B cell (primary cell): ENCODE measurements at regions not wholly inside any gene's neighbourhood (a gene's known extent, or its start where the extent isn't known, plus 50 kb on each side); places are given as distances from the start of the nearest gene placed in this dataset.

Experiments
- ATAC-seq: fragments of 200-7000 bp; cut with Tn5 transposase; one replicate; pipeline ENCODE4 v1.10.0; 2021; ENCODE audit warnings: low read depth, mild to moderate bottlenecking, moderate number of reproducible peaks, moderate library complexity
- CTCF ChIA-PET: fragments of 350-600 bp; sonication (Branson Sonifier 250); formaldehyde crosslinking; loops from one replicate; lab custom pipeline; 2021; ENCODE audit warnings: antibody characterized with exemption, inconsistent platforms; lab: Charles Lee
- POLR2A ChIA-PET: fragments of 350-600 bp; sonication (Branson Sonifier 250); formaldehyde crosslinking; loops from one replicate; lab custom pipeline; 2021; ENCODE audit warnings: antibody characterized with exemption; lab: Charles Lee
- DNase-seq: peaks from one replicate; pipeline ENCODE4 v3.0.0; 2013
- H2AFZ ChIP-seq: 2 replicates; pipeline ENCODE4 v1.6.1; 2012; ENCODE audit warnings: mild to moderate bottlenecking, low read depth, low read length; ENCODE audit not compliant: insufficient read depth, poor library complexity, severe bottlenecking
- H3K27ac ChIP-seq, 2 donors: 1 replicate in 1 of 2; 2 replicates in 1 of 2; pipeline ENCODE4 v1.5.1; 2012 to 2013; ENCODE audit warnings: low read length in 2 of 2, mild to moderate bottlenecking in 2 of 2, moderate library complexity in 1 of 2
- H3K27me3 ChIP-seq, 4 experiments: fragments of 200-600 bp in 1 of 4; sonication (generic) in 1 of 4; replicated peaks in 1 of 4; 1 replicate in 2 of 4; 2 replicates in 2 of 4; pipeline versions ENCODE4 v1.6.1 to v1.7.0; 2013 to 2016; ENCODE audit warnings: low read length in 3 of 4, mild to moderate bottlenecking in 2 of 4, mixed read lengths in 1 of 4, moderate library complexity in 1 of 4; ENCODE audit not compliant: insufficient read depth in 4 of 4, control insufficient read depth in 3 of 4; ENCODE audit errors: control extremely low read depth in 1 of 4
- H3K36me3 ChIP-seq, 2 experiments: replicated peaks in 1 of 2; 1 replicate in 1 of 2; 2 replicates in 1 of 2; pipeline versions ENCODE4 v1.6.1 to v1.7.1; 2013; ENCODE audit warnings: low read length in 1 of 2; ENCODE audit not compliant: insufficient read depth in 2 of 2, control insufficient read depth in 1 of 2; ENCODE audit errors: control extremely low read depth in 1 of 2, extremely low read depth in 1 of 2
- H3K4me1 ChIP-seq, 2 donors: fragments of 200-600 bp in 1 of 2; sonication (generic) in 1 of 2; 1 replicate in 1 of 2; 2 replicates in 1 of 2; pipeline versions ENCODE4 v1.5.1 to v1.6.1; 2013 to 2017; ENCODE audit warnings: low read length in 2 of 2; ENCODE audit not compliant: control insufficient read depth in 2 of 2, insufficient read depth in 2 of 2
- H3K4me2 ChIP-seq: replicated peaks from 2 replicates; pipeline ENCODE3; 2012; ENCODE audit warnings: mild to moderate bottlenecking, low read depth, low read length; ENCODE audit not compliant: poor library complexity, severe bottlenecking
- H3K4me3 ChIP-seq, 5 experiments: fragments of 200-600 bp in 1 of 5; sonication (generic) in 1 of 5; 1 replicate in 3 of 5; 2 replicates in 2 of 5; pipeline versions ENCODE4 v1.5.1 to v1.7.0; 2011 to 2016; ENCODE audit warnings: low read length in 4 of 5, mild to moderate bottlenecking in 4 of 5, low read depth in 2 of 5, control low read depth in 1 of 5, moderate library complexity in 1 of 5; ENCODE audit not compliant: insufficient read depth in 1 of 5; ENCODE audit errors: control extremely low read depth in 1 of 5, extremely low read depth in 1 of 5
- H3K79me2 ChIP-seq: fragments of 200-600 bp; sonication (generic); one replicate; pipeline ENCODE4 v1.6.0; 2016; ENCODE audit warnings: low read length; ENCODE audit not compliant: control insufficient read depth, insufficient read depth
- H3K9ac ChIP-seq: fragments of 200-600 bp; sonication (generic); 2 replicates; pipeline ENCODE4 v1.6.1; 2017; ENCODE audit warnings: mild to moderate bottlenecking, low read length, moderate library complexity
- H3K9me3 ChIP-seq, 3 donors: one replicate each; pipeline versions ENCODE4 v1.6.1 to v1.7.1; 2013; ENCODE audit warnings: low read length in 2 of 3; ENCODE audit not compliant: control insufficient read depth in 2 of 3, insufficient read depth in 1 of 3; ENCODE audit errors: control extremely low read depth in 1 of 3
- H4K20me1 ChIP-seq: 2 replicates; pipeline ENCODE4 v1.6.0; 2012; ENCODE audit warnings: mild to moderate bottlenecking, low read length; ENCODE audit not compliant: insufficient read depth, control insufficient read depth, poor library complexity, severe bottlenecking
- H3K27ac Mint-ChIP-seq: one replicate; pipeline ENCODE4 v1.8.0; 2021; ENCODE audit warnings: mixed read lengths
- H3K27me3 Mint-ChIP-seq: one replicate; pipeline ENCODE4 v1.8.0; 2021; ENCODE audit warnings: mixed read lengths
- H3K4me1 Mint-ChIP-seq: one replicate; pipeline ENCODE4 v1.8.0; 2021; ENCODE audit warnings: mixed read lengths
- H3K4me3 Mint-ChIP-seq: one replicate; pipeline ENCODE4 v1.8.0; 2021; ENCODE audit warnings: mixed read lengths
- H3K9me3 Mint-ChIP-seq: one replicate; pipeline ENCODE4 v1.8.0; 2022; ENCODE audit warnings: mixed read lengths; ENCODE audit not compliant: insufficient read depth
- CTCF ChIP-seq: fragments of 200-600 bp; IDR thresholded peaks from one replicate; pipeline ENCODE4 v1.8.0; 2022; ENCODE audit warnings: antibody characterized with exemption, mild to moderate bottlenecking
- EZH2 ChIP-seq: IDR thresholded peaks from 2 replicates; pipeline ENCODE4 v1.6.1; 2012; ENCODE audit warnings: borderline replicate concordance, low read depth, mild to moderate bottlenecking, moderate library complexity, low read length; ENCODE audit not compliant: insufficient read depth, poor library complexity, severe bottlenecking
- WGBS: methylation state at CpG from one replicate; pipeline ENCODE4 v1.1.5; 2013; ENCODE audit warnings: missing lambda C conversion rate; ENCODE audit not compliant: insufficient coverage; 5-methylcytosine and 5-hydroxymethylcytosine counted together
- intact Hi-C: fragments of 100-400 bp; cut with micrococcal nuclease; formaldehyde crosslinking; loops from one replicate; pipeline ENCODE4 v1.10.0; 2022

GRCh38 chr13:99768986-99769385 is 202.6 kb downstream of the ZIC5 start:
- ATAC-seq (no peak), DNase-seq (no peak)
- no peak for TF ChIP-seq CTCF
- TF ChIP-seq EZH2 = no peak
- no peak overlapping the region for H3K4me3 Mint-ChIP-seq
- Histone ChIP-seq H3K9me3 (peaks cover 0 to 38% (median 32%) of the 10 kb centered on the region in 3 donors), H3K36me3 (no peaks in the 10 kb centered on the region), H3K4me1 (no peaks in the 10 kb centered on the region), H3K4me3 (no peak overlapping the region), H3K79me2 (no peaks in the 10 kb centered on the region), H2AFZ (no peak overlapping the region), H3K9ac (no peak overlapping the region), H4K20me1 (no peaks in the 10 kb centered on the region), H3K27me3 (no peaks in the 10 kb centered on the region), H3K27ac (no peak overlapping the region), H3K4me2 (no peak overlapping the region)
- peaks cover 21% of the 10 kb centered on the region for H3K9me3 Mint-ChIP-seq
- H3K27me3 Mint-ChIP-seq = no peaks in the 10 kb centered on the region
- H3K27ac Mint-ChIP-seq = no peak overlapping the region
- no CpG with 5 or more reads among the region's 1 CpG for WGBS
- intact Hi-C loops = no loop called here
- CTCF ChIA-PET = no interaction called here
- no peaks in the 10 kb centered on the region for H3K4me1 Mint-ChIP-seq
- POLR2A ChIA-PET = no interaction called here

- TF ChIP-seq CTCF (no peak), EZH2 (no peak)
- WGBS = 100% methylated on average over 1 of the region's 2 CpGs
- Histone ChIP-seq H4K20me1 (no peaks in the 10 kb centered on the region), H3K9me3 (peaks cover 1 to 45% (median 32%) of the 10 kb centered on the region in 3 donors), H2AFZ (no peak overlapping the region), H3K4me3 (no peak overlapping the region), H3K36me3 (no peaks in the 10 kb centered on the region), H3K79me2 (no peaks in the 10 kb centered on the region), H3K27me3 (no peaks in the 10 kb centered on the region), H3K4me2 (no peak overlapping the region), H3K9ac (no peak overlapping the region), H3K4me1 (no peaks in the 10 kb centered on the region), H3K27ac (no peak overlapping the region)
- DNase-seq = no peak
- Mint-ChIP-seq H3K27ac (no peak overlapping the region), H3K27me3 (no peaks in the 10 kb centered on the region), H3K4me1 (no peaks in the 10 kb centered on the region), H3K4me3 (no peak overlapping the region), H3K9me3 (peaks cover 31% of the 10 kb centered on the region)
- intact Hi-C loops = no loop called here
- ChIA-PET CTCF (no interaction called here), POLR2A (no interaction called here)
- no peak for ATAC-seq
Measured at GRCh38 chr13:99766641-99767045, 204.9 kb downstream of the ZIC5 start.
